WERI-Rb-1 (cell line): ENCODE measurements at regions not wholly inside any gene's neighbourhood (a gene's known extent, or its start where the extent isn't known, plus 50 kb on each side); places are given as distances from the start of the nearest gene placed in this dataset.

ENCODE experiments used
- DNase-seq: peaks from one replicate; pipeline ENCODE4 v3.0.0-alpha.2; 2020
- H3K27ac ChIP-seq: fragments of 250-450 bp; sonication (Bioruptor Pico); 2 replicates; pipeline ENCODE4 v1.5.1; 2020; ENCODE audit warnings: mild to moderate bottlenecking, moderate library complexity
- H3K27me3 ChIP-seq: fragments of 250-450 bp; sonication (Bioruptor Pico); 2 replicates; pipeline ENCODE4 v1.5.1; 2021; ENCODE audit warnings: mild to moderate bottlenecking, low read depth, moderate library complexity; ENCODE audit not compliant: insufficient read depth, severe bottlenecking
- H3K36me3 ChIP-seq: fragments of 250-450 bp; sonication (Bioruptor Pico); 2 replicates; pipeline ENCODE4 v1.5.1; 2020; ENCODE audit warnings: mild to moderate bottlenecking, moderate library complexity
- H3K4me3 ChIP-seq: 2 replicates; pipeline ENCODE4 v1.5.1; 2011; ENCODE audit warnings: low read depth, mild to moderate bottlenecking, control low read depth, low read length
- H3K9me3 ChIP-seq: fragments of 250-450 bp; sonication (Bioruptor Pico); 2 replicates; pipeline ENCODE4 v1.5.1; 2021; ENCODE audit warnings: mild to moderate bottlenecking, moderate library complexity; ENCODE audit not compliant: severe bottlenecking
- TF ChIP-seq, protein P1 (sequence below): IDR thresholded peaks from 2 replicates; pipeline ENCODE4 v1.5.1; 2011; ENCODE audit warnings: low read depth, mild to moderate bottlenecking, control low read depth, inconsistent platforms, low read length

DNA sequence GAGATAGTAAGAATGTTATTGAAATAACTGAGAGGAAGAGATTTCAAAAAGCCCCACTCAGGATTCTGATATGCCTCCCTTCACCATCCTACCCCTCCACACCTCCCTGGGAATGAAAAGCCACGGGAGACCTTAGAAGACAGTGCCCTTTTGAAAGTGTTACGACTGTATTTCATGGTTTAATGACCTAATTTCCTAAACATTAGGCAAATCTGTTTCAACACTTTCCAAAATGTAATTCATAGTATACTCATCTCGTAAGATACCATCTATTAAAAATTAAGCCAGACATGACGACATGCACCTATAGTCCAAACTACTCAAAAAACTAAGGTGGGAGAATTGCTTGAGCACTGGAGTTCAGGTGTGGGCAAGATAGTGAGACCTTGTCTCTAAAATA lies 106.3 kb downstream of the HNRNPD start:
- TF ChIP-seq, protein P1, sequence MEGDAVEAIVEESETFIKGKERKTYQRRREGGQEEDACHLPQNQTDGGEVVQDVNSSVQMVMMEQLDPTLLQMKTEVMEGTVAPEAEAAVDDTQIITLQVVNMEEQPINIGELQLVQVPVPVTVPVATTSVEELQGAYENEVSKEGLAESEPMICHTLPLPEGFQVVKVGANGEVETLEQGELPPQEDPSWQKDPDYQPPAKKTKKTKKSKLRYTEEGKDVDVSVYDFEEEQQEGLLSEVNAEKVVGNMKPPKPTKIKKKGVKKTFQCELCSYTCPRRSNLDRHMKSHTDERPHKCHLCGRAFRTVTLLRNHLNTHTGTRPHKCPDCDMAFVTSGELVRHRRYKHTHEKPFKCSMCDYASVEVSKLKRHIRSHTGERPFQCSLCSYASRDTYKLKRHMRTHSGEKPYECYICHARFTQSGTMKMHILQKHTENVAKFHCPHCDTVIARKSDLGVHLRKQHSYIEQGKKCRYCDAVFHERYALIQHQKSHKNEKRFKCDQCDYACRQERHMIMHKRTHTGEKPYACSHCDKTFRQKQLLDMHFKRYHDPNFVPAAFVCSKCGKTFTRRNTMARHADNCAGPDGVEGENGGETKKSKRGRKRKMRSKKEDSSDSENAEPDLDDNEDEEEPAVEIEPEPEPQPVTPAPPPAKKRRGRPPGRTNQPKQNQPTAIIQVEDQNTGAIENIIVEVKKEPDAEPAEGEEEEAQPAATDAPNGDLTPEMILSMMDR, result no peak
- no peaks in the 10 kb centered on the region for H3K27me3 ChIP-seq
- H3K9me3 ChIP-seq, result no peaks in the 10 kb centered on the region

DNA sequence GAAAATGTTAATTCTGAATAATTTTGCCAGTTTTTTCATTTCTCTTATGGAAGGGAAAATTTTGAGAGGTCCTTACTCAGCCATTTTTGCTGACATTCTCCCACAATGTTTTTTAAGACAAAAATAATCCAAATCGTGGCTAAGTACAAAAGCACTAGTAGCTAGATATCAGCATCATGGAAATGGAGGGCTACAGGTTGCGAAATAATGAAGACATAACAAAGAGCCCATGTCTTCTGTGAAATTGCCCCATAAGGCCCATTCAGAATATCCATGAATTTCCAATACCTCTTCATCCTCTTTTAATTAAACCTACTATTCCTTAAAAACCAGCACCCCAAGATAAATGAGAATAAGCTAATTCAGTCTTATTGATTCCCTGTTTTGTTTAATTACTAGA lies 107.4 kb downstream of the HNRNPD start:
- Histone ChIP-seq H3K36me3 (no peaks in the 10 kb centered on the region), H3K9me3 (no peaks in the 10 kb centered on the region), H3K4me3 (no peak overlapping the region), H3K27ac (no peak overlapping the region), H3K27me3 (no peaks in the 10 kb centered on the region)
- DNase-seq, result no peak
- TF ChIP-seq, protein P1, result no peak

More for the DNA sequence above, 106.3 kb downstream of the HNRNPD start:
- Histone ChIP-seq H3K4me3 (no peak overlapping the region), H3K36me3 (no peaks in the 10 kb centered on the region), H3K27ac (no peak overlapping the region)
- DNase-seq, result no peak

DNA sequence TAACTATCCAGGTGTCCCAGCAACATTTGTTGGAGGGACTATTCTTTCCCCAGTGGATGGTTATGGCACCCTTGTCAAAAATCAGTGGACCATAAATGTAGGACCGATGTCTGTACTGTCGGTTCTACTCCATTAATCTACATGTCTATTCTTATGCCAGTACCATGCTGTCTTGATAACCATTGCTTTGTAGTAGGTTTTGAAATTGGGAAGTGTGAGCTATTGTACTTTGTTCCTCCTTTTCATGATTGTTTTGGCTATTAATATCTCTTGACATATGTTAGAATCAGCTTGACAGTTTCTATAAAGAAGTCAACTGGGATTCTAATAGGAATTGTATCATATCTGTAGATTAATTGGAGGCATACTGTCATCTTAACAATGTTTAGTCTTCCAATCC lies 112.7 kb downstream of the HNRNPD start:
- DNase-seq, result no peak
- Histone ChIP-seq H3K27me3 (no peaks in the 10 kb centered on the region), H3K27ac (no peak overlapping the region), H3K36me3 (no peaks in the 10 kb centered on the region), H3K9me3 (no peaks in the 10 kb centered on the region), H3K4me3 (no peak overlapping the region)
- TF ChIP-seq, protein P1, result no peak

DNA sequence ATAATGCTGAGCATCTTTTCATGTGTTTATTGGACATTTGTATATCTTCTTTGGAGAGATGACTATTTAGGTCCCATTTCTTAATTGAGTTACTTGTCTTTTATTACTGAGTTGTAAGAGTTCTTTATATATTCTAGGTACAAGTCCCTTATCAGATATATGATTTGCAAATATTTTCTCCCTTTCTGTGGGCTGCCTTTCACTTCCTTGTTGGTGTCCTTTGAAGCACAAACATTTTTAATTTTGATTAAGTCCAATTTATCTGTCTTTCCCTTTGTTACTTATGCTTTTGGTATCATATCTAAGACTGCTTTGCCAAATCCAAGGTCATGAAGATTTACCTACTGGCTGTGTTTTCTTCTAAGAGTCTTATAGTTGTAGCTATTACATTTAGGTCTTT lies 113.2 kb downstream of the HNRNPD start:
- Histone ChIP-seq H3K36me3 (no peaks in the 10 kb centered on the region), H3K4me3 (no peak overlapping the region), H3K27me3 (no peaks in the 10 kb centered on the region), H3K27ac (no peak overlapping the region), H3K9me3 (no peaks in the 10 kb centered on the region)
- no peak for DNase-seq
- TF ChIP-seq, protein P1, result no peak

DNA sequence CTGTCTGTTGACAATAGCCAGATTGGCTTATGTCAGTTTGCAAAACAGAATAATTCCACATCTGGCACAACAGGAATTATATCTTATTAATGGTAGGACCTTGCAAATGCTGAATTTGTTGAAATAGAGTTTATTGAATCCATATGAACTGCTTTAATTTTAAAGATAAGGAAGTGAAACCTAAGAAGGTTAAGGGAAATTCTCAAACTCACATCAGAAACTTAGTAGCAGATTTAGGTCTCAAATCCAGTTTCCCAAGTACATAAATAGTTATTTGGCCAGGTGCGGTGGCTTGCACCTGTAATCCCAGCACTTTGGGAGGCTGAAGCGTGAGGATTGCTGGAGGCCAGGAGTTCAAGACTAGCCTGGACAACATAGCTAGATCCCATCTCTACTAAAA lies 117.1 kb downstream of the HNRNPD start:
- TF ChIP-seq, protein P1, result no peak
- H3K27ac ChIP-seq, result no peak overlapping the region

DNA sequence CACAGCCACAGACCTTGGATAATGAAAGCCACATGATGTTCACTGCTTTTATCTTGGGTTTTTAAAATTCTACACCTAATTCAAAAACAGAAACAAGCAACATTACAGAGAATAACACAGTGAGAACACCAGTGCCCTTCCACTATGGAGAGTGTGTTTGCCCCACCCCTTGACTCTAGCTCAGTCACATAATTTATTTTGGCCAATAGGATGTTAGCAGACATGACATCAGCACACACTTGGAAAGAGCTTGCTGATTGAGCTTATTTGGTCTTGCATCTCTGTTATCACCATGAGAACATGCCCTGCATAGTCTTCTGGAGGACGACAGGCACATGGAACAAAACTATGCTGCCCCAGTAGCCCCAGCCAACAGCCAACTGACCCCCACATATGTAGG lies 118.1 kb downstream of the HNRNPD start:
- Histone ChIP-seq H3K27ac (no peak overlapping the region), H3K36me3 (no peaks in the 10 kb centered on the region), H3K4me3 (no peak overlapping the region), H3K27me3 (no peaks in the 10 kb centered on the region), H3K9me3 (no peaks in the 10 kb centered on the region)
- TF ChIP-seq, protein P1, result no peak
- no peak for DNase-seq

More for the DNA sequence above, 117.1 kb downstream of the HNRNPD start:
- no peaks in the 10 kb centered on the region for H3K36me3 ChIP-seq
- H3K4me3 ChIP-seq, result no peak overlapping the region
- DNase-seq, result no peak
- no peaks in the 10 kb centered on the region for H3K9me3 ChIP-seq
- no peaks in the 10 kb centered on the region for H3K27me3 ChIP-seq
